CD1c-positive myeloid dendritic cell (primary cell): ENCODE measurements at regions not wholly inside any gene's neighbourhood (a gene's known extent, or its start where the extent isn't known, plus 50 kb on each side); places are given as distances from the start of the nearest gene placed in this dataset.

Experiments used
- DNase-seq: peaks from one replicate; pipeline ENCODE4 v3.0.0-alpha.2; 2016; ENCODE audit errors: extremely low spot score

DNA sequence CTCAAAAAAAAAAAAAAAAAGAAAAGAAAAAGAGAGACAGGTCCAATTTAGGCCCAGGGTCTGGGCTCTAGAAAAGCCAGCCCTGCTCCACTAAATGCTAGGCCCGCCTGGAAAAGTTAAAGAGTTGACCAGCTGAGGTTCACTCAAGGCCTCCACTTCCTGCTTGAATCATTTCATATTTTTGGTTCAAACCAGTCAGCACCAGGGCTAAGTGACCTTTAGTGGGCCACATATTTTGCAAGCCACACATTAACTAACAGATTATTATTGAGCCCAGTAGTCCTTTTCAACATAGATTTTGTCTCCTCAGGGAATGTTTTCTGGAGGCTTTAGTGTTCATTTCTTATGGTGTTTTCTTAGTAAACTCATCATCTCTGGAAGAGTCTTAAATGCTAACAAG, 156.6 kb downstream of the TLR4 start:
- DNase-seq = no peak

DNA sequence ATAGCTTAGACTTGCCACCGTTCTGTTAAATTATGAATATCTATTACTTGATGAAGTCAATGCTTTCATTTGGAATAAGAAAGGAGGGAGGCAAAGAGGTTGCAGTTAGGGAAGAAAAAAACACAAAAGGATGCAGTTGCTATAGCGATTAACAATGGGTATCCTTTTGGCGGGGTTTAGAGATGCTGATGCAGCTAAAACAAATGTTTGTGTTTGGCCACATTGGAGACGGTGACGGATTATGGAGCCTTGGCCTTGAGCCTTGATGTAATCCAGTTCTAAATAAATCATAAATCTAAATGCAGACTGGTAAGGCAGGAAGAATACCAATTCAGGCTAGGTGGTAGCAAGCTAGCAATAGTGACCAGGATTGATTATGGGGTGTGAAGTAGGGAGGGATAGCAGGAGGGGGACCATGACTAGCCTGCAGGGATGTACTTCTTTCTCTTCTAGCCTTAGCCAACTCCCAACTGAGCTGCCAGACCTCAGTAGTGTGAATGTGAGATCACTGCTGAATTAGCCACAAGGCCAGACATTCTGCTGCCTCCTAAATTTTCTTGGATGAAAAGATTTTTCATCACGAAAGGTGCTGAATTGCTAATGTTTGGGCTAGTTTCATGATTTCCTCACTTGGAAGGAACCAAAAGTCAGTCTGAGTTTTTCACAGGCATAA, 160.3 kb downstream of the TLR4 start:
- DNase-seq = no peak

DNA sequence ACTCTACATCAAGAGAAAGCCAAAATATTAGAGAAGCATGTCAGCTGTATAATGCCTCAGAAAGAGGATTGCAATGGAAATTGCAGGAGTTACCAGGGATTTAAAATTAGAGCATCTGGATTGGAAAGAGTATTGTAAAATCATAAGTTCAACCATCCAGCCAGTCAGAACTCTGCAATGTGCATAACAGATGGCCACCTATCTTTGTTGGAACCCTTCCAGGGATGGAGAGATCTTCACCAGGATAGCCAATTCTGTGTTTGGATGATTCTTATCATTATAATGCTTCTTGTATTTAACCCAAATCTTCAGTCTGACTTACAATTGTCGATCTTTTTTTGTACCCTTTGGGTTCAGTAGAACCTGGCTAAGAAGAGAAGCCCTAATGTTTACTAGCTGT, 164.4 kb downstream of the TLR4 start:
- no peak for DNase-seq

DNA sequence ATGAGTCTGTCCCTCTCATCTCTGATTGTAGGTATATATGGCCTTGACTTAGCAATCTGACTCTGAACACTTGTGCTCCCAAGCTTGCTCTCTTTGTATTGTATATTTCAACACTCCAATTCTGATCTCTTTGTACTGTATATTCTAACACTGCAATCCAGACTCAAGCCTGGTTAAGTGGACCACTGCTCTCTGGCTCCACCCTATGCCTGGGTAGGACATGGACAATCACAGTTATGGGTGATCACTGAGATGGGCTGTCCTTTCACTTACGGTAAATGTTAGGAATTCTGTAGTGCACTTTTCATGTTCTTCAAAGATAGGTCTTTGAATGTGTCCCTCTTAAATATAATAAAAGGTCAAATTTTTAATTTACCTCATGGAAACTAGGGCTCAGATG, 165.1 kb downstream of the TLR4 start:
- DNase-seq = no peak

DNA sequence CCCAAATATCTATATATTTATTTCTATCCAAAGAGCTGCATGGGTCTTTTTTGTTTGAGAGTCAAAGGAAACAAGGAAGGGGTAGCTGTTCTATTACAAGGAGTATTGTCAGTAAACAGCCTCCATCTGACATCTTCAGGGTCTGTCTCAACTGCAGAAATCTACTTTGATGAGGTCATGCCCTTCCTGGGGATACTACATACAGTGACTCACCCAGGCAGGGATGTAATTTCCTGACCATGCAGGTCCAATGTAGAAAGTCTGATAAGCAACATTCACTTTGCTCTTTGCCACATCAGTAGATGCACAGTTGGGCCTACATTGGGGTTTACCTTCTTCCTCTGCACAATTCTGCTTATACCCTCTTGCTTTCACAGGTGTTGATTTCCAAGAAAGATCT, 165.5 kb downstream of the TLR4 start:
- no peak for DNase-seq

DNA sequence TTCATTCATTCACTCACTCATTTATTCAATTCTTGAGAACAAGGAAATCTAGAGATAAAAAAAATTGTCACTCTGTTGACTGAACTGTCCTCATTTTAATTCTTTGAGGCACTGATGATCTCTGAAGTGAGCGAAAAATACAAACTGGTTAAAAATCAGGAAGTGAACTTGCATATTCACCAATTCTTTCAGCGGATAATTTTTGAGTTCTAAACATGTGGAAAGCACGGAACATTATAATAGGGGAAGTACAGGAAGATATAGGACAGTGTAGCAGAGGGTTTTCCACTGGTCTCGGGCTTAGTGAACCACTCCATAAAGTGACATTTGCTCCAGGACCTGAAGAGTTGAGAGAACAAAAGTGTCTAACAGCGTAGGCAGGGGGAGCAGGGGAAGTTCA, 169.5 kb downstream of the TLR4 start:
- DNase-seq = no peak

DNA sequence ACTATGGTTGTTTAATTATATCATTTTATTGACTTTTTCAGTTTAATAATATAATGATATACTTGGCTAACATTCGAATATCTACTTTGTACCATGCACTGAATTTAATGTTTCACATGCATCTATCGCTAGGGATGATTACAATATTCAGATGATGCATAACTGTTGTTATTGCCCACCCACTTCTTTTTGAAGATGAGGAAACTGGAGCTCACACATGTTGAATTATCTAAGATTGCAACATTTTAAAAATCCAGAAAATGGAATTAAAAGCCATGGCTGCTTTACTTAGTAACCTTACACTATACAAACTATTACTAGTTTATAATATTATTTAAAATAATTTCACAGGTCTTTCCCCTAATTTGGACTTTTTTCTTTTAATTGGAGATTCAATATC, 171.7 kb downstream of the TLR4 start:
- no peak for DNase-seq

DNA sequence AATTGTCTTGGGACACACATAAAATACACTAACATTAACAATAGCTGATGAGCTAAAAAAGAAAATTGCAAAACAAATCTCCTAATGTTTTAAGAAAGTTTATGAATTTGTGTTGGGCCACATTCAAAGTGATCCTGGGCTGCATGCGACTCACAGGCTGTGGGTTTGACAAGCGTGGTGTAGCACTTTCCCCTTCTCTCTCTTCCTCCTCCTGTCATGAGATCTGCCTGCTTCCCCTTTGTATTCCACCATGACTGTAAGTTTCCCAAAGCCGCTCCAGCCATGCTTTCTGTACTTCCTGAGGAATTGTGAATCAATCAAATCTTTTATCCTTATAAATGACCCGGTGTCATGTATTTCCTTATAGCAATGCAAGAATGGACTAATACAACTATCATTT, 178.0 kb downstream of the TLR4 start:
- no peak for DNase-seq

DNA sequence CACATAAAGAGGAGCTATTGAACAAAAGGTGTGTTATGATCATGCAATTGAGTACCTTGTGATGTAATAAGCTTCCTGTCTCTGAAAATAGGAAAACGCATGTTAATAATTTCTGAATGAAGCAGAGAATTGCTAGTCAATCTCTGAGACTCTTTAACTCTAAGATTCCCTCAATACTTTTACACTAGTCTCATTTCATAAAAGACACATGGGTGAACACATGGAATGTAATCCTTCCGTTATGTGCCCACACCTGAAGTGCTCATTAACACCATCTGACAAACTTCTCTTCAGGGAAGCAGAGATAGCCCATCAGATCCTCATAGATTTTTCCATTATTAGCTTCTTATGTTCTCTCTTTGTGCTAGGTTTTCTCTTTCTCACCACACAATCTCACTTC, 182.4 kb downstream of the TLR4 start:
- no peak for DNase-seq

DNA sequence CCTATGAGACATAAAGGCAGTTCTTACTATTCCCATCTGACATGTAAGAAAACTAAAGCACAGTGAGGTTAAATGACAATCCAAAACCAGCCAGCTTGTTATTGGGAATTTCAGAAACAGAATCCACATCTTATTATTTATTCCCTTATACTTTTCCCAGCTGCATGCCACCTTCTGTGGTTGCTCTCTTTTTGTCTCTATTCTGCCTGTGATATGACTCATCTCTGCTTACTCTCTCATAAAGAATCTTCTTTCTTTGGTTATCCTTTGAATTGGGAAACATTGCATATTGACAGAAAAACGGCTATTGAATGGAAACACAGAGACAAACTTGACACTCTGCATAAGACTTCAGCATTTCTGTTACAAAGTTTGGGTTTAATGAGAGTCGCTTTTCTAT, 183.2 kb downstream of the TLR4 start:
- DNase-seq = no peak

DNA sequence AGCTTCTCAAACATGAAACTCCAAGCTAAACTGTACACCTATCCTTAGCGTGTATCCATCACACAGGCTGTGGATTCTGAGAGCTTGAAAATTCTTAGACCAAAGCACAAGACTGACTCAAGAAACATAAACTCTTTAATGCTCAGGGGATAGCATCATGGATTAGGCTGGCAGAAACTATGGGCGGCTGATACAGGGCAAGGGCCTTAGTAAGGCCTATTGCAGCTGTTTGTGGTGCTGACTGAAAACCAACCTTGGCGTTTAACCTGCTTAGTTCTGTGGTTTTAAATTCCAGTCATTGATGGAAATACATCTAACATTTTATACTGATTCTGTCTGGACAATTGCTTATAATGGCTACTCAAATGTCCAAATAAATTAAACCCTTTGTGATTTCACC, 183.7 kb downstream of the TLR4 start:
- DNase-seq = no peak

DNA sequence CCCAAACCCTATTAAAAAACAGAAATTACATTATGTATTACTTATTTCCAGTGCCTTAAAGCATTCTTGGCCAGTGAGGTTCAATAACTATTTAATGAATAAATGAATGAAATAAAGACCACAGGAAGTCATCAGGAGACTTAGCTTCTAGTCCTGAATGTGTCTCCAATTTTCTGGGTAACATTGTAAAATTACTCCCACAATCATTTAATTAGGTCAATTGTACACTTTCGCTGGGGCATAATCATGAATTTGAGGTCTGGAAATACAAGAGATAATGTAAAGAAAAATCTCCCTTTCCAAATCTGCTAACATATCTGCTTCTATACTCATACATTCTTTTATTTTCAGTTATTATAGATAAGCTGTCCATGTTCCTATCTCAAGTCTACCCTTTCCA, 199.2 kb downstream of the TLR4 start:
- DNase-seq = no peak

DNA sequence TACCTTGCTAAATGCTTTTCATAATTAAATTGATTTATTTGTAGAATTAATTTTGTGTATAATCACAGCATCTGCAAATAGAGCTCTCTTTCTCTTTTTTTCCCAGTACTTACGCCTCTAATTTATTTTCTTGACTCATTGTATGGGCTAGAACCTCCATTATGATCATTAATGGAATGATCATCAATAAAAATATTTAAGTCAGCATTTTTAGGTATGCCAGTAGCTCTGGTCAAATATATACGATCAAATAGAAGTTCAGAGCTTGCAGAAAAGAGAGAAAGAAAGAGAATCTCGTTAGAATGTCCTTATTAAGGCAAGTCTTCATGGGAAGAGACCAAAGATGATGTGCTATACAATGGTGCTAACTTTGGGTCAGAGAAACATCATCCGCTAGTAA, 202.6 kb downstream of the TLR4 start:
- DNase-seq = no peak

DNA sequence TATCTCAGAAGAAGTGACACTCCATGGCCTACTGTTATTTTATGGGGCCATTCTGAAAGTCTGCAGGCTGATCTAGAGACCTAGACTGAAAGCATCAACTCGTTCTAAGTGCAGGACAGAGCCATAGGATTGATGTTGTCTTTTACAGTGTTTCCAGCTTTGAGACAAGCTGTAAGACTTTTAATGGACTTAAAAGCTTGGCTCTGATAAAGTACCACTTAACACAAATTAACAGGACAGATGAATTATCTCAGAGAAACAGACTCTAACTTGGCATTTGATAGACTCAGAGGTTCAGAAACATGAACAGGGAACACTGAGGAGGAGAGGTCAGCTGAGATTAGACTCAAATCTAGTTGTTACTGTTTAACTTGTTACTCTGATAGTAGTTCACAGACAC, 203.2 kb downstream of the TLR4 start:
- no peak for DNase-seq

DNA sequence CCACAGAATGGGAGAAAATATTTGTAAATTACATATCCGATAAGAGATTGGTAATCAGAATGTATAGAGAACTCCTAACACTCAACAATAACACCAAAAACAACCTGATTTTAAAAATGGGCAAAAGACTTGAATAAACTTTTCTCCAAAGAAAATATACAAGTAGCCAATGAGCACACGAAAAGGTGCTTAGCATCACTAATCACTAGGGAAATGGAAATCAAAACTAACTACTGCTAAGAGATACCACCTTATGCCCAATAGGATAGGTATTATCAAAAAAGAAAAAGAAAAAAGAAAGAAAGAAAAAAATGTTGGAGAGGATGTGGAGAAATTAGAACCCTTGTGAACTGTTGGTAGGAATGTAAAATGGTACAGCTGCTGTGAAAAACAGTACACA, 212.1 kb downstream of the TLR4 start:
- DNase-seq = no peak

DNA sequence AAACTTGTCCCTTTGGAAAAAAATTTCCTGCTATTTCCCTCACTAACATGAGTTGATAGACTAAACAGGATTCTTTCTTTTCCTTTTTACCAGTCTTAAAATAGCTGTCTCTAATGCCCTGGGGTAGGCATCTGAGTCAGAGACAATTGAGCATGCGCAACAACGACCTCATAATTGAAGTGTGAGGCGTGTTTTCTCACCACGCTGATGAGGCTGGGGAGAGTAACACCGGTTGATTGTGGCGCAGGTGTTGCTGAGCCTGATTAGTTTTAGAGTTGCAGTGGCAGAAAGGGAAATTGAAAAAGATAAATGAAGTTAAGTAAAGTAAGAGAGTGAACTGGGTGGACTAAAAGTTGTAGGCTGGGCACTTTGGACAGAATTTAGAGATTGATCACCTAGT, 213.7 kb downstream of the TLR4 start:
- DNase-seq = no peak

DNA sequence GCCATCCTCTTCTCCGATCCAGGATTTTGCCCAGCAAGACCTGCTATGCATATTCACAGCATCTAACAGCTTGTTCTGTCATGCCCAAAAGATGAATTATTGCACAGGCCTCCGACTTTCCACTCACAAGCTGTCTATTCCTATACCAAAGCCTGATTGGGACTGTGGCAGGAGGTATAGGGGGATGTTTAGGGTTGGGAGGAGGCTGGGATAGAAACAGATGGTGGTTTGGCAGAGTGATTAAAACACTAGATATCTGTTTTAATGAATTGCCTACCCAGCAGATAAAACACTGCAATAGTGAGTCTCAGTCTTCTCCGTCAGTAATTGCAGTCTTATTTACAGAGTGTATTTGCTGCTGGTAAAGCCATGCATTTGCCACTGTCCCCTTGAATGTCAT, 215.3 kb downstream of the TLR4 start:
- no peak for DNase-seq

DNA sequence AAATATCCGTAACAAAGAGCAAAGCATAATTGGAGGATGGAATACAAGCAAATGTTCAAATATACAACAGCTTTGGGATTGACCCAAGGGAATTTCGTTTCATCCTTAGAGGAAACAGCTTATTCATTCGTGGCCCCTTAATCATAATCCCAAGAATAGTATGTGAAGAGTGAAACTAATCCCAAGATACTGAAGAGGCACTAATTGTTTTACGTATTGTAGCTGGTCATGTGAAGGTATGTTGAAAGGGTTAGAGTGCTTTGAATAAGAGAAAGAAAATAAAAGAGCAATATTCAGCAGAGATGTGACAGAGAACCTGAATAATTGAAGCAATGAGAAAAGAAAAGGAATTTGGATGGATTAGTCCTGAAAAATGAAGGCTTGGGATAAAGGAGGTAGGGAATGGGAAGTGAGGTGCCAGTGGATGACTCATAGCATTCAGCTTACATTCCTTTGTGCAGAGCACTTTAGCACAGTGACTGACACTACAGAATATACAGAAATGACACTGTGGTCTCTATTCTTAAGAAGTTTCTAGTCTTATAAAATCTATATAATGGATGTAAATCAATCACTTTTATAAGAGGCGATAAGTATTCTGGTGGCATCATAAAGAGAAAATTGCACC, 221.9 kb downstream of the TLR4 start:
- no peak for DNase-seq

DNA sequence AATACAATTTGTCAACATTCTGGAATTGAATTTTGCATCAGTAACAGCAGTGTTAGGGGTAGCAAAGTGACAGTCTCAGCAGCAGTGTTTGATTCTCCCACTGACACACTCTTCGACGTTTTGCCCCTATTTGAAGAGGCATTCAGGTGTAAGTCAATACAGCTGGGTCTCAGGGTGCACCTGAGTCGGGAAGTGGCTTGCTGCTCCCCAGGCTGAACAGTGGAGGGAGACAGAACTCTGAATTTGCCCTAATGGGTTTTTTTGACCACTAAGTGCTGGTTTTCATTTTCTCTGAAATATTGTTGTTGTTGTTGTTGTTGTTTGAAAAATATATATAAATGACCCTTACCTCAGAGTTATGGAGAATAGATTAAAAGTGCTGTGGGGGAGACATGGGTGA, 223.2 kb downstream of the TLR4 start:
- DNase-seq = no peak

DNA sequence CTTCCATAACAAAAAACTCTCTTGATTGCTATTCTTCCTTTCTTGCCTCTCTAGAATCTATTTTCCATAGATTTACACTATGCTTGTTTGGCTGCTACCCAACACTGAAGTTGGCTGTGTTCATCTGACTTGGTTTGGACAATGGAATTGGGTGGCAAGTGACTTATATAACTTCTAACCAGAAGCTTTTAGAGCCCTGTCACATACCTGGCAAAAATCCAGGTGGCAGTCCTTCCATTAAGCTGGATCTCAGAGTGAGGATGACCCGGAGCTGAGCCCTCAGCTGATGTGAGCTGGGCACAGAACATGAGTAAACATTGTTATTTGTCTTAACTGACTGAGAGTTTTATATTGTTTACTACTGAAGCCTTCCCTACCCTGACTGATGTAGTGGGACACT, 225.7 kb downstream of the TLR4 start:
- no peak for DNase-seq

DNA sequence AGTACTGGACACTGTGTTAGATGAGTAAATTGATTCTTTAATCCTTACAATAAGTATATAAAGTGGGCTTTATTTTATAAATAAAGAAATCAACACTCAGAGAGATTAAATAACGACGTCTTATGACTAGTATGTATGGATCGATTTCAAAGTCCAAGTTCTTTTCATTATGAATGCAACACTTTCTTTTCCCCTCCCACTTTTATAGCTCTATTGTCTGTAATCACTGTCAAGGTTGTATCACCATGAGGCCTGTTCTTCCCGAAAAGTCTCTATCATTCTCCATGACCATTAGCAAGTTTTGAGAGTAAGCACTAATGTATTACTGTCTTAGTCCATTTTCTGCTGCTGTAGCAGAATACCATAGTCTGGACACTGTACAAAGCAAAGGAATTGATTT, 228.4 kb downstream of the TLR4 start:
- DNase-seq = no peak

DNA sequence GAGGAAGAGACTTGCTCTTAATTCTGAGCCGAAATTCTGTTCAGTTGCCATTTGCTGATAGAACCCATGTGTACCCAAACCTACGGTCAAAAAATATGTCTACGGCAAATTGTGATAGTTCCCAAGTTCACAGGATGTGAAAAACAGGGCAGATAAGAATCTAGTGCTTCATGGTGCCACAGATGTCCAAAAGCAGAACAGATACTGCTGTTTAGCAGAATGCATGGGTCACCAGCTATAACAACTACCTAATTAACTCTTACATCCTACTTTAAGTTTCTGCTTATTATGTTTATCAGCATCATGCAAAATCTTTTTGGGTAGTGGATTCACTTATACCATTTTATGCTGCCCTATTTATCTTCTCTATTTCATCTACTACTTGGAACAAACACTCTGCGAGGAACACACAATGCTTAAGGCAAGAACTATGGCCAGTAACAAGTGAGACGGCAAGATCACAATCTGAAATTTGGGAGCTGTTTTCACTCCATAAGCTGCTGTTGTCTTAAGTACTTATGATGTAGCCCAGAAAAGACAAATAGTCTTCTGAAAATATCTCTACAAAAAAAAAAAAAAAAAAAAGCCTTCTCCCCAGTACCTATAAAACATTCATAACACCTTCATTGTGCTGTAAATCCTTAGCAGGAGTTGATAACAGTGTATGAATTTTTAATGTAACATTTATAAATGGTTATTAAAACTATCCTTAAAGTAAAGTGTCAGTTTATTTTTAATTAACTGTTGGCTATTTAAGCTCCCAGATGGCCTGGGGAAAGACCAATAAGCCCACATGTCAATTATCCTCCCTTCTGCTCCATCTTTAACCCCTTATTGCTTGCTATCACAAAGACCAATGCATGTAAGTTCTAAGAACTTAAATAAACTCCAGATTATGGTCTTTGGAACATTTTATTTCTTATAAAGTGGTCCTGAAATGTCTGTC, 232.3 kb downstream of the TLR4 start:
- peak; percentile 31 for DNase-seq

DNA sequence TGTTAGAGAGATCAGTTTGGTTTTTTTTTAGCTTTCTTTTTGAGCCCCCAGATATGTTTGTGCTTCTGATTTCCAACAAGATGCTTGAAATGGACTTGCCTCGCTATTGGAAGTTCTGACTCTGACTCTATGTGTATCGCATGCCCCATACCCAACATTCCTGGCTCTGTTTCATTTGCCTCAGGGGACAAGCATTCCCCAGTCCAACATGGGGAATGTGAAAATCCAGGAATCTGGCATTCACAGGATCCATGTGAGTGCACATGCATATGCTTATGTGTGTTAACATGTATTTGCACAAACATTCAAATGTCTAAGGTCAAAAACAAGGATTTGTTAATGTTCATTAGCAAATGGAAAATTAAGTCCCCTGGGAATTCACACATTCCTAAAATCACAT, 233.9 kb downstream of the TLR4 start:
- no peak for DNase-seq
